HCT116 (cell line): ENCODE measurements at regions not wholly inside any gene's neighbourhood (a gene's known extent, or its start where the extent isn't known, plus 50 kb on each side); places are given as distances from the start of the nearest gene placed in this dataset.

Experiments used
- ATAC-seq: fragments of 200-7000 bp; cut with Tn5 transposase; 2 replicates; pipeline ENCODE4 v1.9.1; 2020; ENCODE audit warnings: mild to moderate bottlenecking, moderate library complexity
- BruUV-seq: library from RNA; stranded (reverse); fragments of 400-500 nt; replicated peaks from 2 replicates; lab custom pipeline; 2021; lab: Mats Ljungman, UMichigan
- CTCF ChIA-PET: fragments of 300-600 bp; sonication (Branson Sonifier 250); formaldehyde crosslinking; loops from one replicate; lab custom pipeline; 2021; ENCODE audit warnings: antibody characterized with exemption; lab: Charles Lee
- POLR2A ChIA-PET: fragments of 300-600, 350-600 bp; sonication (Branson Sonifier 250); formaldehyde crosslinking; loops from one replicate; lab custom pipeline; 2021; ENCODE audit warnings: antibody characterized with exemption; lab: Charles Lee
- RAD21 ChIA-PET, 2 experiments: fragments of 300-600 bp; sonication (Branson Sonifier 250); formaldehyde crosslinking; loops; one replicate each; lab custom pipeline; 2023; ENCODE audit warnings: low total read pairs in 2 of 2; ENCODE audit not compliant: uncharacterized antibody in 2 of 2, unreplicated experiment in 2 of 2, low non-redundant PET in 1 of 2; lab: Charles Lee
- DNase-seq: peaks from one replicate; pipeline ENCODE4 v3.0.0-alpha.2; 2010; ENCODE audit warnings: low read depth, low spot score
- H2AFZ ChIP-seq: fragments of 200-600 bp; shearing (Covaris generic), sonication (generic); 2 replicates; pipeline ENCODE4 v1.6.1; 2017; ENCODE audit warnings: low read depth, mixed run types, mixed read lengths, antibody characterized with exemption, low read length; ENCODE audit not compliant: poor library complexity, severe bottlenecking
- H3K27ac ChIP-seq: 2 replicates; pipeline ENCODE4 v1.5.1; 2012; ENCODE audit warnings: low read depth, low read length
- H3K27me3 ChIP-seq: fragments of 200-600 bp; sonication (generic); 2 replicates; pipeline ENCODE4 v1.6.1; 2016; ENCODE audit warnings: mixed run types, low read length, mixed read lengths; ENCODE audit not compliant: insufficient read depth
- H3K36me3 ChIP-seq, 2 experiments: fragments of 200-500 bp in 1 of 2; fragments of 200-600 bp in 1 of 2; sonication (Bioruptor generic) in 1 of 2; sonication (generic) in 1 of 2; 2 replicates each; pipeline versions ENCODE4 v1.5.1 to v1.6.1; 2014 to 2016; ENCODE audit warnings: low read length in 2 of 2, inconsistent platforms in 1 of 2, mixed read lengths in 1 of 2, mixed run types in 1 of 2; ENCODE audit not compliant: insufficient read depth in 2 of 2, control insufficient read depth in 1 of 2
- H3K4me1 ChIP-seq, 2 experiments: fragments of 200-600 bp in 1 of 2; sonication (generic) in 1 of 2; 2 replicates each; pipeline versions ENCODE4 v1.5.1 to v1.6.1; 2012 to 2017; ENCODE audit warnings: low read length in 2 of 2, inconsistent platforms in 1 of 2, mild to moderate bottlenecking in 1 of 2, mixed read lengths in 1 of 2, mixed run types in 1 of 2, moderate library complexity in 1 of 2; ENCODE audit not compliant: insufficient read depth in 2 of 2, control insufficient read depth in 1 of 2
- H3K4me2 ChIP-seq: fragments of 200-600 bp; sonication (generic); 2 replicates; pipeline ENCODE4 v1.6.1; 2017; ENCODE audit warnings: mixed run types, low read length, mixed read lengths
- H3K4me3 ChIP-seq, 2 experiments: fragments of 200-600 bp in 1 of 2; sonication (generic) in 1 of 2; replicated peaks in 1 of 2; 2 replicates each; pipeline ENCODE4 v1.5.1; 2011 to 2016; ENCODE audit warnings: low read length in 2 of 2, control low read depth in 1 of 2, low read depth in 1 of 2, mild to moderate bottlenecking in 1 of 2, mixed read lengths in 1 of 2, mixed run types in 1 of 2
- H3K79me2 ChIP-seq: fragments of 200-600 bp; sonication (generic); 2 replicates; pipeline ENCODE4 v1.6.1; 2017; ENCODE audit warnings: mild to moderate bottlenecking, mixed run types, low read length, moderate library complexity, mixed read lengths; ENCODE audit not compliant: insufficient read depth
- H3K9ac ChIP-seq: fragments of 200-600 bp; sonication (generic); 2 replicates; pipeline ENCODE4 v1.6.1; 2016; ENCODE audit warnings: low read length, mixed read lengths
- H3K9me2 ChIP-seq: fragments of 200-600 bp; sonication (generic), shearing (Covaris generic); 2 replicates; pipeline ENCODE4 v1.6.1; 2017; ENCODE audit warnings: mixed run types, mild to moderate bottlenecking, moderate library complexity; ENCODE audit not compliant: insufficient read depth
- H3K9me3 ChIP-seq, 2 experiments: fragments of 200-500 bp in 1 of 2; fragments of 200-600 bp in 1 of 2; sonication (Bioruptor generic) in 1 of 2; sonication (generic) in 1 of 2; 2 replicates each; pipeline ENCODE4 v1.6.1; 2014 to 2017; ENCODE audit warnings: low read length in 2 of 2, mixed read lengths in 2 of 2, inconsistent platforms in 1 of 2, low read depth in 1 of 2, mild to moderate bottlenecking in 1 of 2, mixed run types in 1 of 2, moderate library complexity in 1 of 2; ENCODE audit not compliant: control insufficient read depth in 1 of 2, insufficient read depth in 1 of 2
- H4K20me1 ChIP-seq: fragments of 200-600 bp; sonication (generic), shearing (Covaris generic); 2 replicates; pipeline ENCODE4 v1.6.1; 2017; ENCODE audit warnings: mixed run types, mild to moderate bottlenecking, moderate library complexity; ENCODE audit not compliant: insufficient read depth
- CTCF ChIP-seq, 3 experiments: fragments of 200-600 bp in 1 of 3; sonication (generic) in 1 of 3; IDR thresholded peaks in 2 of 3; conservative IDR thresholded peaks in 1 of 3; 2 replicates each; pipeline ENCODE4 v1.5.1; 2012 to 2017; ENCODE audit warnings: low read depth in 2 of 3, low read length in 2 of 3, antibody characterized with exemption in 1 of 3, borderline replicate concordance in 1 of 3, control low read depth in 1 of 3, mild to moderate bottlenecking in 1 of 3, mixed read lengths in 1 of 3, mixed run types in 1 of 3, moderate library complexity in 1 of 3; ENCODE audit not compliant: insufficient read depth in 1 of 3
- FOSL1 ChIP-seq: IDR thresholded peaks from 2 replicates; pipeline ENCODE4 v1.6.1; 2012; ENCODE audit warnings: low read depth
- JUND ChIP-seq: IDR thresholded peaks from 2 replicates; pipeline ENCODE4 v1.6.1; 2012
- REST ChIP-seq: IDR thresholded peaks from 2 replicates; pipeline ENCODE4 v1.6.1; 2012; ENCODE audit warnings: low read depth
- YY1 ChIP-seq: IDR thresholded peaks from 2 replicates; pipeline ENCODE4 v1.6.1; 2011; ENCODE audit warnings: low read length, low read depth, moderate library complexity, mild to moderate bottlenecking; ENCODE audit not compliant: insufficient replicate concordance; ENCODE audit errors: extremely low read depth
- intact Hi-C: fragments of 100-400 bp; cut with micrococcal nuclease; formaldehyde crosslinking; loops from 2 replicates; pipeline ENCODE4 v1.10.0; 2022

DNA sequence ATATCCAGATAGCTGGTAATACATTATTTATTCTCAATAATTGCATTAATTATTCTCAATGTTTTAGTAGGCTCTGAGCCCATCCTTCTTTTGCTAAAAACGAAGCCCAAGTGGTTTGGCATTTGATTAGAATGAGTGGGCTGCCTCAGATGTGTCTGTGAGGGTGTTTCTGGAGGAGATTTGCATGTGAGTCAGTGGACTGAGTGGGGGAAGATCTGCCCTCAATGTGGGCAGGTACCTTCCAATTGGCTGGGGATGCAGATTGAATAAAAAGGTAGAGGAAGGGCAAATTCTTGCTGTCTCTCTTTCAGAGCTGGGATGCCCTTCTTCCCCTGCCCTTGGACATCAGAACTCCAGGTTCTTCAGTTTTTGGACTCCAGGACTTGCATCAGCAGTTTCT, 290.6 kb upstream of the SMIM30 start:
- no peaks in the 10 kb centered on the region for H3K27me3 ChIP-seq
- no peak overlapping the region for H3K27ac ChIP-seq
- CTCF ChIA-PET = no interaction called here
- H3K9me2 ChIP-seq = no peaks in the 10 kb centered on the region
- H3K4me3 ChIP-seq = no peak overlapping the region
- no peaks in the 10 kb centered on the region for H4K20me1 ChIP-seq
- H3K79me2 ChIP-seq = no peaks in the 10 kb centered on the region
- POLR2A ChIA-PET = no interaction called here
- intact Hi-C loops = no loop called here
- H3K9me3 ChIP-seq = no peaks in the 10 kb centered on the region
- no peak for DNase-seq
- H3K36me3 ChIP-seq = no peaks in the 10 kb centered on the region
- H3K4me2 ChIP-seq = no peak overlapping the region
- no TSS peak for BruUV-seq
- TF ChIP-seq JUND (no peak), REST (no peak), YY1 (no peak), FOSL1 (no peak), CTCF (IDR thresholded peaks at IDR 0.05 in 2 of 3, conservative IDR thresholded peaks at IDR 0.05 in 1 of 3; ENCODE audit: borderline replicate concordance in 1 of 3, insufficient read depth in 1 of 3, low read depth in 2 of 3, low read length in 2 of 3) (no peak)
- H2AFZ ChIP-seq = no peak overlapping the region
- no peak for ATAC-seq
- no peak overlapping the region for H3K9ac ChIP-seq
- H3K4me1 ChIP-seq = no peaks in the 10 kb centered on the region
- RAD21 ChIA-PET = no interaction called here
